ENCODE measurements at regions not wholly inside any gene's neighbourhood (a gene's known extent, or its start where the extent isn't known, plus 50 kb on each side); places are given as distances from the start of the nearest gene placed in this dataset.

- H3K4me1 ChIP-seq (ENCODE audit: control insufficient read depth, insufficient read depth, low read length): peaks cover 2% of the 10 kb centered on the region; the same call in 1 of the 2 replicates
- H3K4me3 ChIP-seq (ENCODE audit: low read length): no peak overlapping the region
- H3K27ac ChIP-seq (ENCODE audit: low read length): no peak overlapping the region
- H3K27me3 ChIP-seq (ENCODE audit: control insufficient read depth, insufficient read depth, low read length): no peaks in the 10 kb centered on the region
- no peak for DNase-seq (ENCODE audit: low read depth, low spot score)
- no peaks in the 10 kb centered on the region for H3K9me3 ChIP-seq (ENCODE audit: control insufficient read depth, insufficient read depth, low read length)
- WGBS (ENCODE audit: insufficient coverage, insufficient read length): no CpG with 5 or more reads among the region's 3 CpGs
- H3K36me3 ChIP-seq (ENCODE audit: control insufficient read depth, insufficient read depth, low read length): no peaks in the 10 kb centered on the region
These were observed 149.5 kb downstream of the SLITRK1 start for GRCh38 chr13:83732755-83733154.

- WGBS (ENCODE audit: insufficient coverage, insufficient read length): no CpG with 5 or more reads among the region's 1 CpG
- H3K4me3 ChIP-seq (ENCODE audit: low read length): no peak overlapping the region
- no peaks in the 10 kb centered on the region for H3K9me3 ChIP-seq (ENCODE audit: control insufficient read depth, insufficient read depth, low read length)
These were observed 151.2 kb downstream of the SLITRK1 start for GRCh38 chr13:83731113-83731512.

GRCh38 chr13:83730674-83731073 is 151.6 kb downstream of the SLITRK1 start:
- H3K9me3 ChIP-seq (ENCODE audit: control insufficient read depth, insufficient read depth, low read length): no peaks in the 10 kb centered on the region
- H3K4me1 ChIP-seq (ENCODE audit: control insufficient read depth, insufficient read depth, low read length): peaks cover 2% of the 10 kb centered on the region; the same call in 1 of the 2 replicates
- no peaks in the 10 kb centered on the region for H3K27me3 ChIP-seq (ENCODE audit: control insufficient read depth, insufficient read depth, low read length)
- no peak for DNase-seq (ENCODE audit: low read depth, low spot score)
- WGBS (ENCODE audit: insufficient coverage, insufficient read length): no CpG with 5 or more reads among the region's 6 CpGs
- no peak overlapping the region for H3K27ac ChIP-seq (ENCODE audit: low read length)
- no peak overlapping the region for H3K4me3 ChIP-seq (ENCODE audit: low read length)
- H3K36me3 ChIP-seq (ENCODE audit: control insufficient read depth, insufficient read depth, low read length): no peaks in the 10 kb centered on the region

More at GRCh38 chr13:83731113-83731512, 151.2 kb downstream of the SLITRK1 start:
- H3K4me1 ChIP-seq (ENCODE audit: control insufficient read depth, insufficient read depth, low read length): peaks cover 2% of the 10 kb centered on the region; the same call in 1 of the 2 replicates
- H3K36me3 ChIP-seq (ENCODE audit: control insufficient read depth, insufficient read depth, low read length): no peaks in the 10 kb centered on the region
- no peak for DNase-seq (ENCODE audit: low read depth, low spot score)
- H3K27ac ChIP-seq (ENCODE audit: low read length): no peak overlapping the region
- no peaks in the 10 kb centered on the region for H3K27me3 ChIP-seq (ENCODE audit: control insufficient read depth, insufficient read depth, low read length)

GRCh38 chr13:83722443-83722842 is 159.8 kb downstream of the SLITRK1 start:
- H3K27ac ChIP-seq (ENCODE audit: low read length): no peak overlapping the region
- H3K9me3 ChIP-seq (ENCODE audit: control insufficient read depth, insufficient read depth, low read length): no peaks in the 10 kb centered on the region
- H3K27me3 ChIP-seq (ENCODE audit: control insufficient read depth, insufficient read depth, low read length): no peaks in the 10 kb centered on the region
- H3K4me1 ChIP-seq (ENCODE audit: control insufficient read depth, insufficient read depth, low read length): no peaks in the 10 kb centered on the region
- DNase-seq (ENCODE audit: low read depth, low spot score): no peak
- H3K36me3 ChIP-seq (ENCODE audit: control insufficient read depth, insufficient read depth, low read length): no peaks in the 10 kb centered on the region
- no CpG with 5 or more reads among the region's 2 CpGs for WGBS (ENCODE audit: insufficient coverage, insufficient read length)
- no peak overlapping the region for H3K4me3 ChIP-seq (ENCODE audit: low read length)

- Histone ChIP-seq H3K4me1 (ENCODE audit: control insufficient read depth, insufficient read depth, low read length) (no peaks in the 10 kb centered on the region), H3K9me3 (ENCODE audit: control insufficient read depth, insufficient read depth, low read length) (no peaks in the 10 kb centered on the region), H3K27me3 (ENCODE audit: control insufficient read depth, insufficient read depth, low read length) (no peaks in the 10 kb centered on the region), H3K36me3 (ENCODE audit: control insufficient read depth, insufficient read depth, low read length) (no peaks in the 10 kb centered on the region), H3K27ac (ENCODE audit: low read length) (no peak overlapping the region), H3K4me3 (ENCODE audit: low read length) (no peak overlapping the region)
- DNase-seq (ENCODE audit: low read depth, low spot score): no peak
- no CpG with 5 or more reads among the region's 6 CpGs for WGBS (ENCODE audit: insufficient coverage, insufficient read length)
These were observed 166.2 kb downstream of the SLITRK1 start for GRCh38 chr13:83716121-83716520.

- Histone ChIP-seq H3K9me3 (ENCODE audit: control insufficient read depth, insufficient read depth, low read length) (no peaks in the 10 kb centered on the region), H3K36me3 (ENCODE audit: control insufficient read depth, insufficient read depth, low read length) (no peaks in the 10 kb centered on the region)
These were observed 168.0 kb downstream of the SLITRK1 start for GRCh38 chr13:83714236-83714635.

GRCh38 chr13:83710133-83710515 is 172.2 kb downstream of the SLITRK1 start:
- DNase-seq (ENCODE audit: low read depth, low spot score): no peak
- Histone ChIP-seq H3K4me3 (ENCODE audit: low read length) (no peak overlapping the region), H3K9me3 (ENCODE audit: control insufficient read depth, insufficient read depth, low read length) (no peaks in the 10 kb centered on the region), H3K4me1 (ENCODE audit: control insufficient read depth, insufficient read depth, low read length) (no peaks in the 10 kb centered on the region), H3K27ac (ENCODE audit: low read length) (no peak overlapping the region), H3K27me3 (ENCODE audit: control insufficient read depth, insufficient read depth, low read length) (no peaks in the 10 kb centered on the region), H3K36me3 (ENCODE audit: control insufficient read depth, insufficient read depth, low read length) (no peaks in the 10 kb centered on the region)

More at GRCh38 chr13:83714236-83714635, 168.0 kb downstream of the SLITRK1 start:
- no peak overlapping the region for H3K27ac ChIP-seq (ENCODE audit: low read length)
- DNase-seq (ENCODE audit: low read depth, low spot score): no peak
- no CpG with 5 or more reads among the region's 1 CpG for WGBS (ENCODE audit: insufficient coverage, insufficient read length)
- H3K27me3 ChIP-seq (ENCODE audit: control insufficient read depth, insufficient read depth, low read length): no peaks in the 10 kb centered on the region
- H3K4me1 ChIP-seq (ENCODE audit: control insufficient read depth, insufficient read depth, low read length): no peaks in the 10 kb centered on the region
- H3K4me3 ChIP-seq (ENCODE audit: low read length): no peak overlapping the region

- Histone ChIP-seq H3K27me3 (ENCODE audit: control insufficient read depth, insufficient read depth, low read length) (no peaks in the 10 kb centered on the region), H3K4me1 (ENCODE audit: control insufficient read depth, insufficient read depth, low read length) (no peaks in the 10 kb centered on the region), H3K36me3 (ENCODE audit: control insufficient read depth, insufficient read depth, low read length) (no peaks in the 10 kb centered on the region), H3K9me3 (ENCODE audit: control insufficient read depth, insufficient read depth, low read length) (no peaks in the 10 kb centered on the region), H3K4me3 (ENCODE audit: low read length) (no peak overlapping the region), H3K27ac (ENCODE audit: low read length) (no peak overlapping the region)
- no peak for DNase-seq (ENCODE audit: low read depth, low spot score)
- WGBS (ENCODE audit: insufficient coverage, insufficient read length): no CpG with 5 or more reads among the region's 1 CpG
These were observed 172.7 kb downstream of the SLITRK1 start for GRCh38 chr13:83709426-83710132.

GRCh38 chr13:83702021-83702420 is 180.3 kb downstream of the SLITRK1 start:
- no CpG with 5 or more reads among the region's 1 CpG for WGBS (ENCODE audit: insufficient coverage, insufficient read length)
- H3K27me3 ChIP-seq (ENCODE audit: control insufficient read depth, insufficient read depth, low read length): no peaks in the 10 kb centered on the region
- no peaks in the 10 kb centered on the region for H3K4me1 ChIP-seq (ENCODE audit: control insufficient read depth, insufficient read depth, low read length)
- no peaks in the 10 kb centered on the region for H3K36me3 ChIP-seq (ENCODE audit: control insufficient read depth, insufficient read depth, low read length)
- no peak for DNase-seq (ENCODE audit: low read depth, low spot score)
- H3K27ac ChIP-seq (ENCODE audit: low read length): no peak overlapping the region
- no peak overlapping the region for H3K4me3 ChIP-seq (ENCODE audit: low read length)
- H3K9me3 ChIP-seq (ENCODE audit: control insufficient read depth, insufficient read depth, low read length): no peaks in the 10 kb centered on the region

GRCh38 chr13:83692800-83693199 is 189.5 kb downstream of the SLITRK1 start:
- WGBS (ENCODE audit: insufficient coverage, insufficient read length): no CpG with 5 or more reads among the region's 2 CpGs
- Histone ChIP-seq H3K4me1 (ENCODE audit: control insufficient read depth, insufficient read depth, low read length) (no peaks in the 10 kb centered on the region), H3K36me3 (ENCODE audit: control insufficient read depth, insufficient read depth, low read length) (no peaks in the 10 kb centered on the region), H3K27me3 (ENCODE audit: control insufficient read depth, insufficient read depth, low read length) (no peaks in the 10 kb centered on the region), H3K9me3 (ENCODE audit: control insufficient read depth, insufficient read depth, low read length) (no peaks in the 10 kb centered on the region), H3K4me3 (ENCODE audit: low read length) (no peak overlapping the region), H3K27ac (ENCODE audit: low read length) (no peak overlapping the region)
- no peak for DNase-seq (ENCODE audit: low read depth, low spot score)

GRCh38 chr13:83691966-83692365 is 190.3 kb downstream of the SLITRK1 start:
- DNase-seq (ENCODE audit: low read depth, low spot score): no peak
- H3K4me1 ChIP-seq (ENCODE audit: control insufficient read depth, insufficient read depth, low read length): no peaks in the 10 kb centered on the region
- no peak overlapping the region for H3K27ac ChIP-seq (ENCODE audit: low read length)
- no peaks in the 10 kb centered on the region for H3K9me3 ChIP-seq (ENCODE audit: control insufficient read depth, insufficient read depth, low read length)
- no peak overlapping the region for H3K4me3 ChIP-seq (ENCODE audit: low read length)
- H3K36me3 ChIP-seq (ENCODE audit: control insufficient read depth, insufficient read depth, low read length): no peaks in the 10 kb centered on the region
- WGBS (ENCODE audit: insufficient coverage, insufficient read length): 100% methylated on average over 1 of the region's 1 CpG
- no peaks in the 10 kb centered on the region for H3K27me3 ChIP-seq (ENCODE audit: control insufficient read depth, insufficient read depth, low read length)
